Astrocyte of the cerebellum (primary cell): ENCODE measurements at regions not wholly inside any gene's neighbourhood (a gene's known extent, or its start where the extent isn't known, plus 50 kb on each side); places are given as distances from the start of the nearest gene placed in this dataset.
"Not testable (repeated sequence)": the region's sequence is repeated elsewhere in the genome, so short reads cannot be mapped to it uniquely, and the experiment has no call there.

Source experiments
- DNase-seq: peaks from one replicate; pipeline ENCODE4 v3.0.0-alpha.2; 2011; ENCODE audit warnings: low read depth
- H3K4me3 ChIP-seq: 2 replicates; pipeline ENCODE4 v1.5.1; 2011; ENCODE audit warnings: mild to moderate bottlenecking, low read depth, low read length, moderate library complexity
- in situ Hi-C: cut with HindIII; loops from 2 replicates; pipeline ENCODE4 v1.10.0; 2017; ENCODE audit warnings: low sequenced_read_pairs
- TF ChIP-seq, protein P1 (sequence below): IDR thresholded peaks from 2 replicates; pipeline ENCODE4 v1.5.1; 2012; ENCODE audit warnings: low read length, low read depth, moderate library complexity, mild to moderate bottlenecking; ENCODE audit errors: missing control alignments

DNA sequence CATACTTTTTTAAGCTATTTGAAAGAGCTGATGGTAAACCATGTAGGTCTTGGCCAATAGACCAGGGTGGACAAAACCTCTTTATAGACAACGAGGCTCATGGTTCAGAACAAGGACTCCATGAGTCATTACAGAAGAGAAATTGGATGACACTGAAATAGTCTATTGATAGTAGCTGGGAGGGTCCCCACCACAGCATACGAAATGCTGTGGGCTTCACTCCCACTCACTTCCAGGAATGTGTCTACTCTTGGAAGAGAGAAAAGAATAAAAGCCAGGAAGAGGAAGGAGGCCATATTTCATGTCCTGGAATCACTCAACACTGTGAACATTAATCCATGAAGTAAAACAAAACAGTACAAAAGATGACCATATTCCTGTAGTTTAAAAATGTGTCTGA lies 82.3 kb upstream of the MXRA5 start:
- H3K4me3 ChIP-seq, result no peak overlapping the region
- DNase-seq, result no peak
- TF ChIP-seq, protein P1, sequence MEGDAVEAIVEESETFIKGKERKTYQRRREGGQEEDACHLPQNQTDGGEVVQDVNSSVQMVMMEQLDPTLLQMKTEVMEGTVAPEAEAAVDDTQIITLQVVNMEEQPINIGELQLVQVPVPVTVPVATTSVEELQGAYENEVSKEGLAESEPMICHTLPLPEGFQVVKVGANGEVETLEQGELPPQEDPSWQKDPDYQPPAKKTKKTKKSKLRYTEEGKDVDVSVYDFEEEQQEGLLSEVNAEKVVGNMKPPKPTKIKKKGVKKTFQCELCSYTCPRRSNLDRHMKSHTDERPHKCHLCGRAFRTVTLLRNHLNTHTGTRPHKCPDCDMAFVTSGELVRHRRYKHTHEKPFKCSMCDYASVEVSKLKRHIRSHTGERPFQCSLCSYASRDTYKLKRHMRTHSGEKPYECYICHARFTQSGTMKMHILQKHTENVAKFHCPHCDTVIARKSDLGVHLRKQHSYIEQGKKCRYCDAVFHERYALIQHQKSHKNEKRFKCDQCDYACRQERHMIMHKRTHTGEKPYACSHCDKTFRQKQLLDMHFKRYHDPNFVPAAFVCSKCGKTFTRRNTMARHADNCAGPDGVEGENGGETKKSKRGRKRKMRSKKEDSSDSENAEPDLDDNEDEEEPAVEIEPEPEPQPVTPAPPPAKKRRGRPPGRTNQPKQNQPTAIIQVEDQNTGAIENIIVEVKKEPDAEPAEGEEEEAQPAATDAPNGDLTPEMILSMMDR, result no peak
- in situ Hi-C loops, result no loop called here

DNA sequence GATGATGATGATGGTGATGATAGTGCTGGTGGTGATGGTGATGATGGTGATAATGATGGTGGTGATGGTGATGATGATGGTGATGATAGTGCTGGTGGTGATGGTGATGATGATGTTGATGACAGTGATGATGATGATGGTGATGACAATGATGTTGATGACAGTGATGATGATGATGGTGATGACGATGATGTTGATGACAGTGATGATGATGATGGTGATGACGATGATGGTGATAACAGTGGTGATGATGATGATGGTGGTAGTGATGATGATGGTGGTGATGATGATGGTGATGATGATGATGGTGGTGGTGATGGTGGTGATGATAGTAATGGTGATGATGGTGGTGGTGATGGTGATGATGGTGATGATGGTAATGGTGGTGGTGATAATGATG lies 80.1 kb upstream of the MXRA5 start:
- TF ChIP-seq, protein P1, result no peak
- in situ Hi-C loops, result no loop called here
- DNase-seq, result no peak
- no peak overlapping the region for H3K4me3 ChIP-seq

DNA sequence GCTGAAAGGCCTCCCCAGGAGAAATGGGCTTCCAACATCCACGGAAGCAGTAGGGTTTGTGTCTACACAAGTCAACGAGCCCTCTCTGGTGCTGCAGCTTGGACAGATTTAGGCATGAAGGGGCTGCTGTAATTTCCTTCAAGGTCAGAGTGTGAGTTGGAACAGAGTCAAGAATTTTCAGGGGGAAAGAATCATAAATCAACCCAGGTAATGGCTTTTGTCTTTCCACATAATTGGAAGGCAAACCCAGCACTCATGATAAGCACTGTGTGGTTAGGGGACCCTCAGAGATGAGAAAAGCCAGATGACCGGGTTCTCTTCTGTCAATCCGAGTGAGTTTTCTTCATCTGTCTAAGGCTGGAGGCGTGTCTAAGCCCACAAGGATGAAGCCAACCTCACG lies 78.6 kb upstream of the MXRA5 start:
- in situ Hi-C loops, result no loop called here
- TF ChIP-seq, protein P1, result no peak
- no peak overlapping the region for H3K4me3 ChIP-seq
- DNase-seq, result no peak

DNA sequence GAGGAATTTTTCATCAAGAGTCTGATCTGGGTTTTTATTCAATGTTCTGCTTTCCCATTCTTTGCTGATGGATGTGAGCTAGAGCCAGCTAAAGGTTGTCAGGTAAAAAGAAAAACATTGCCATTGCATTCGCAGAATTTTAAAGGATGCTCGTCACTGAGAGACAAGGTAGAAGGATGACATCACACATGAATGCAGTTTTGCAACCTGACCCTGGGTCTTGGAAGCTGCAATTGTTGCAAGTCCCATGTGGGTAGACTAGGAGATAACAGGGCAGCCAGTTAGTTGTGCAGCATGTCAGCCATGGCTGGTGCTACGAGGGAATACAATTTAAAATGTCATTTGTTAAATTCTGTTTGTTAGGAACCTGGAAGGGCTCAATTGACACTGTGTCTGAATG lies 73.9 kb upstream of the MXRA5 start:
- H3K4me3 ChIP-seq, result no peak overlapping the region
- DNase-seq, result no peak
- TF ChIP-seq, protein P1, result no peak
- in situ Hi-C loops, result no loop called here

DNA sequence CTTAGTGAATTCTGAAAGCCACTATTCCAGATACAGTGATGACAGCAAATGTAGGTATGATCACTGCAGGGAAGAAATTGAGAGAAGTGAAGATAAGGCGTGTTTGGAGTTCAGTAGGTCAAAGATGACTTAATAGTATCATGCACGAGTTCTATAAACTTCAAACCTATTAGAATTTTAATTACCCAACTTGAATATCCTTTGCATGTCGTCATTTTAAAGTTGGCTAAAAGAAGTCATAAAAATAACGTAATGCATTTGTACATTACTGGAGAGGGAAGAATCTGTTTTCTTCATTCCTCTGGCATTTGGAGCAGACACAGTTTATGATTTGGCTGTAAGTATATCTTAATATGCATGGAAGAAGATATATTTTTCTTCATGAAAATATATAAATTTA lies 68.6 kb upstream of the MXRA5 start:
- no peak for DNase-seq
- no peak overlapping the region for H3K4me3 ChIP-seq
- TF ChIP-seq, protein P1, result no peak
- in situ Hi-C loops, result no loop called here

DNA sequence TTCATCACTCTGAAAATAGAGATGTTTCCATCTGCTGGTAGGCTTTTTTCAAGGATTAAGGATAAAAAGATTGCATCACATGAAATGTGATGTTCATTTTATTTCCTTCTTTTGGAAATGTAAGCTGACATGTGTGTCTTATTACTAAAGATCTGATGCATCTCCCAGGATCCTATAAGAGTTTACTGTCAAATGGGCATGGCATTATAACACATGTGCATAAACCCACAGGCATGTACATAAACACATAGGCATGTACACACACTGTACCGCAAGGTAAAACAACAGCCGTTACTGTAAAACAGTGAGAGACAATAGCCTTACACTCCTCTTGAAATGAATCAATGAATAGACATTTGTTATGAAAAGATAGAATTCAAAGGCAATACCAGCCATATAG lies 65.2 kb upstream of the MXRA5 start:
- in situ Hi-C loops, DNase-seq, H3K4me3 ChIP-seq: not testable (repeated sequence)

DNA sequence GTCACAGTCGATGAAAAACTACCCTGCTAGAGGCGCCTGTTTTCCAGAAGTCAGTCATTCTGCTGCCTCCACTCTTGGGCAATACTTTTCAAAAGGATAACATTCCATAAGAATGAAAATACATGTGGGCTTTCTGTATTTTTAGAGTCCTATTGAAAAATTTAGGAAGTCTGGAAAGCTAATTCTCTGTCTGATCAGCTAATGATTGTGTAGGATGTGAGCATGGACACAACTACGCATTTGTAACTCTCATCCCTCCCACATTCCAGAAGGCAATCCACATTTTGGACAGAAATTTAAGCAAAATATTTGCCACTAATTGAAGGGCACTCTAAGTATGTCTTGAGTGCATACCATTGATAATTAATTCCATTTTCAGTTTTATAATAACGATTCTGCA lies 63.5 kb upstream of the MXRA5 start:
- H3K4me3 ChIP-seq, in situ Hi-C loops, DNase-seq: not testable (repeated sequence)

DNA sequence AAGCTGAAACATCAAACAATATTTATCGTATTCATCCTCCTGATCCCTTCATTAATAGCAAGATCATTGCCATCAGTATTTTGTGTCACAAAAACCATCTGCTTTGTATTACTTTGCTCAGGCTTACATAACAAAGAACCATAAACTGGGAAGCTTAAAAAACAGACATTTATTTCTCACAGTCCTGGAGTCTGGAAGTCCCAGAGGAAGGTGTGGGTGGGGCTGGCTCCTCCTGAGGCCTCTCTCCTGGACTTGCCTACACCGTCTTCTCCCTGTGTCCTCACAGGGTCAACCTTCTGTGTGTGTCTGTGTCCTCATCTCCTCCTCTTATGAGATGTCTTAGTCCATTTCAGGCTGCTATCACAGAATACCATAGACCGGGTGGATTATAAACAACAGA lies 61.3 kb upstream of the MXRA5 start:
- no peak for DNase-seq
- TF ChIP-seq, protein P1, result no peak
- in situ Hi-C loops, result no loop called here
- no peak overlapping the region for H3K4me3 ChIP-seq
